ENCODE measurements at regions not wholly inside any gene's neighbourhood (a gene's known extent, or its start where the extent isn't known, plus 50 kb on each side); places are given as distances from the start of the nearest gene placed in this dataset.

GRCh38 chr4:53763813-53764597 is 172.7 kb upstream of the LNX1 start:
- TF ChIP-seq CTCF (conservative IDR thresholded peaks at IDR 0.05; ENCODE audit: low read depth, low read length) (no peak), EZH2 (IDR thresholded peaks at IDR 0.05; ENCODE audit: borderline replicate concordance, low read depth, low read length, poor library complexity, severe bottlenecking) (no peak)
